Ovary (tissue), 3 donors: ENCODE measurements at regions not wholly inside any gene's neighbourhood (a gene's known extent, or its start where the extent isn't known, plus 50 kb on each side); places are given as distances from the start of the nearest gene placed in this dataset.

Source experiments
- POLR2A ChIP-seq: fragments of 450-650 bp; IDR thresholded peaks from one replicate; pipeline ENCODE4 v1.6.1; 2017; ENCODE audit warnings: antibody characterized with exemption, mild to moderate bottlenecking, moderate library complexity
- TF ChIP-seq, protein P1 (sequence below), 3 donors: fragments of 450-650 bp in 2 of 3; fragments of 200-600 bp in 1 of 3; IDR thresholded peaks; one replicate each; pipeline versions ENCODE4 v1.5.1 to v1.8.0; 2016 to 2022; ENCODE audit warnings: antibody characterized with exemption in 3 of 3, mild to moderate bottlenecking in 1 of 3
- donor health status: DM: no; HTN: no; CAD: no.

DNA sequence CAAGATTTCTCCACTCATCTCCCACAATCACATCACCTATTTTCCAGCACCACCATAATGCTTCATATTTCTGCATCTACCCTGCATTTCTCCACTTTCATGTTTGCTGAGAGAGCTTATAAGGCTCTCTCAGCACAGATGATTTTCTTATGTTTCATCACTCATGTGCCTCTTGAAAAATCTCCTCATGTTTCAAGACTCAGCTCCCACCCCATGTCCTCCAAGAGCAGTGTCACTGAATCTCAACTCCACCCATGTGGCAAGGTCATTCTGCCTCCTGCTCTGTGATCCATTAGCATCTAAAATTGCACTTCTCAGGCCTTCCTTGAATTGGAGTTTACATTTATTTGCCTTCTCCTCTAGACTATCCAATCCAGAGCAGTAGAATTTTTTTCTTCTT is 178.7 kb upstream of the IRAK1BP1 start:
- TF ChIP-seq, protein P1, sequence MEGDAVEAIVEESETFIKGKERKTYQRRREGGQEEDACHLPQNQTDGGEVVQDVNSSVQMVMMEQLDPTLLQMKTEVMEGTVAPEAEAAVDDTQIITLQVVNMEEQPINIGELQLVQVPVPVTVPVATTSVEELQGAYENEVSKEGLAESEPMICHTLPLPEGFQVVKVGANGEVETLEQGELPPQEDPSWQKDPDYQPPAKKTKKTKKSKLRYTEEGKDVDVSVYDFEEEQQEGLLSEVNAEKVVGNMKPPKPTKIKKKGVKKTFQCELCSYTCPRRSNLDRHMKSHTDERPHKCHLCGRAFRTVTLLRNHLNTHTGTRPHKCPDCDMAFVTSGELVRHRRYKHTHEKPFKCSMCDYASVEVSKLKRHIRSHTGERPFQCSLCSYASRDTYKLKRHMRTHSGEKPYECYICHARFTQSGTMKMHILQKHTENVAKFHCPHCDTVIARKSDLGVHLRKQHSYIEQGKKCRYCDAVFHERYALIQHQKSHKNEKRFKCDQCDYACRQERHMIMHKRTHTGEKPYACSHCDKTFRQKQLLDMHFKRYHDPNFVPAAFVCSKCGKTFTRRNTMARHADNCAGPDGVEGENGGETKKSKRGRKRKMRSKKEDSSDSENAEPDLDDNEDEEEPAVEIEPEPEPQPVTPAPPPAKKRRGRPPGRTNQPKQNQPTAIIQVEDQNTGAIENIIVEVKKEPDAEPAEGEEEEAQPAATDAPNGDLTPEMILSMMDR (IDR thresholded peaks at IDR 0.05) = no peak
- no peak for TF ChIP-seq POLR2A
